ENCODE measurements at regions not wholly inside any gene's neighbourhood (a gene's known extent, or its start where the extent isn't known, plus 50 kb on each side); places are given as distances from the start of the nearest gene placed in this dataset.
A peak's percentile ranks its signal among the peaks of the same experiment; 100 is the strongest.

DNA sequence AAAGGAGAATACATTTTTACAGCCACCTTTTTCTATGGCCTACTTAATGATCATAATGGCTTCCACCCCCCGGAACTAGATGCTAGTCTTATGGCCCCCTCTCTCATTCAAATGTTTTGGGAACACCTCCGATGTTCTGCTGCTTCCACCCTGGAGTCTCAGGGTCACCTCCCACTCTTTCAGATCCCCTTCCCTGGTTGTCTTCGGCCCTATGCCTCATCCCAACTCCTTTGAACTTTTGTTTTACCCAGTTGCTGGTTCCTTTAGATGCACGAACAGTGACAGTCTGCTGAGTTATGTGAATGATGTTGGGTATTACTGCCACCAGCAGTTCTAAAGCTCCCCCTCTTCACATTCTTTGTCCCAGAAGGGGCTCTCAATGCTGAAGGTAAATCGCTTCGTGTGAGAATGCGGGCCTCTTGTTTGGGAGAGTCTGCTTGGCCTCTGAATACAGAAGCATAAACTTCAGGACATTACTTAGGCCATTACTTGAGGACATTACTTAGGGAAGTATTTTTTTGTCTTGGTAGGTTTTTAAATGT, 309.1 kb downstream of the SOX4 start:
- Histone ChIP-seq H3K4me1 (replicated peaks in 1 of 2) (peaks cover 19 to 27% of the 10 kb centered on the region in 2 donors), H3K4me3 (no peak overlapping the region), H3K27ac (no peak overlapping the region)
- in situ Hi-C loops (cut with MboI; ENCODE audit: low pct_unique_long_range_greater_than_20kb in 2 of 9, low sequenced_read_pairs in 9 of 9, unreplicated experiment in 9 of 9), result no loop called here
- WGBS, 10 experiments, result 0 to 100% (median 19%) methylated on average over 1 to 6 of the region's 7 CpGs; no CpG with 5 or more reads in 1 of the 10 experiments
- peak in 5 of 8 experiments; percentile 24 to 61 (median 35) for ATAC-seq (replicated peaks in 6 of 8)

DNA sequence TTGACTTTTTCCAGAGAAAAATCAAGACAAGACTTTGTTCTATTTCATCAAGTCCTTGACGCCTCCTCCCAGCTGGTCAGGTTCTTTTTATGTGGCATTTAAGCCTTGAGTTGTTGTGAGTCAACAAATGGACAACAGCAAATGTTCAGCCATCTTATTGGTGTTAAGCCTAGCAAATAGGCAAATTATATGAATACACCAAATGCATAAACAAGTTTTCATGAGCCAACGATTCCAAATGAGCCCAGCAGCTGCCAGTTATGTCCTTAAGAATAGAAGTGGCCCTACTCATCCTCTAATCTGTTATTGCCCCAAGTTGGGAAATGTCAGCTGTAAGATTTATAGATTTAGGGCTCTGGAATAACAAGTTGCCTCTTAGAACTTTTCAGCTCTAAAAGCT, 312.0 kb downstream of the SOX4 start:
- H3K4me1 ChIP-seq (replicated peaks in 1 of 2), result peaks cover 29 to 38% of the 10 kb centered on the region in 2 donors
- ATAC-seq (replicated peaks in 6 of 8), result no peak
- in situ Hi-C loops (cut with MboI; ENCODE audit: low pct_unique_long_range_greater_than_20kb in 2 of 9, low sequenced_read_pairs in 9 of 9, unreplicated experiment in 9 of 9), result no loop called here
- no peak overlapping the region for H3K4me3 ChIP-seq
- no peak overlapping the region for H3K27ac ChIP-seq
- 0 to 100% (median 69%) methylated on average over 1 to 2 of the region's 2 CpGs; no CpG with 5 or more reads in 1 of the 10 experiments for WGBS, 10 experiments

DNA sequence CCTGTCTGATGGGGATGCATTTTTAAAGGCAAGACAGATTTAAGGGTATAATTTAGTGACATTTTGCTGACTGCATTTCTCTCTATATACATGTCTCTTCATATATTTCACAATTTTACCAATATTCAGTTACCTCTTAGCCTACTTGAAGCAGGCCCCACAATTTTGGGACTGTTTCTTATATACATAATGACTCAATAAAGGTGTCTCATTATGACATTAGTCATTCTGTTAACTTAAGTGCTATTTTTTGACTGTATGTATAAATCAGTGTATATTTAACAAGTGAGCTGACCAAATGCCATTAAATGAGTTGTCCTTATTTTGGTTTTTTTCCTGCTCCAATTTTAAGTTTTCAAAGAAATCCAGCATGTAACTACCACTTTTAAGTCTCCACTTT, 313.3 kb downstream of the SOX4 start:
- Histone ChIP-seq H3K27ac (no peak overlapping the region), H3K4me3 (no peak overlapping the region), H3K4me1 (replicated peaks in 1 of 2) (peaks cover 34 to 48% of the 10 kb centered on the region in 2 donors)
- no peak for ATAC-seq (replicated peaks in 6 of 8)
- in situ Hi-C loops (cut with MboI; ENCODE audit: low pct_unique_long_range_greater_than_20kb in 2 of 9, low sequenced_read_pairs in 9 of 9, unreplicated experiment in 9 of 9), result no loop called here

DNA sequence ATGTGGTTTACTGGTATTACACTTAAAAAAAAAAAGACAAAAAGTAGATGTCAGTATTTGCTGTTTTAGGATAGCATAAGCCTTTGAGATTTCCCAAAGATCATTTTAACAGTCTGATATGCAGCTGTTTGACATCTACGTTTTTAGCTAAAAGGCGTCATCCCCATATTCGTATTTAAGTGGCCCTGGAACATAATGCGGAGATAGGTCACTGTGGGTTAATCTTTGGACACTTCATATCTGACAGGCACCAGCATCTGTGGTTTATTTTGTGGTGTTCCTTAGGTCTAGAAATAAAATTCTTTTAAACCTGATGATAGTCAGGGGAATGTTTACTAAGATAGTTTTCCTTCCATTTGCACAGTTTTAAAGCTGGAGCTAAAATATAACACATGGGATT, 313.7 kb downstream of the SOX4 start:
- 71 to 94% (median 82%) methylated on average over 2 to 4 of the region's 4 CpGs; no CpG with 5 or more reads in 1 of the 10 experiments for WGBS, 10 experiments
- H3K4me3 ChIP-seq, result no peak overlapping the region
- peak overlapping the region in 1 of 2 donors; percentile 45 for H3K27ac ChIP-seq
- H3K4me1 ChIP-seq (replicated peaks in 1 of 2), result peaks cover 36 to 52% of the 10 kb centered on the region in 2 donors
- ATAC-seq (replicated peaks in 6 of 8), result no peak
- in situ Hi-C loops (cut with MboI; ENCODE audit: low pct_unique_long_range_greater_than_20kb in 2 of 9, low sequenced_read_pairs in 9 of 9, unreplicated experiment in 9 of 9), result no loop called here

DNA sequence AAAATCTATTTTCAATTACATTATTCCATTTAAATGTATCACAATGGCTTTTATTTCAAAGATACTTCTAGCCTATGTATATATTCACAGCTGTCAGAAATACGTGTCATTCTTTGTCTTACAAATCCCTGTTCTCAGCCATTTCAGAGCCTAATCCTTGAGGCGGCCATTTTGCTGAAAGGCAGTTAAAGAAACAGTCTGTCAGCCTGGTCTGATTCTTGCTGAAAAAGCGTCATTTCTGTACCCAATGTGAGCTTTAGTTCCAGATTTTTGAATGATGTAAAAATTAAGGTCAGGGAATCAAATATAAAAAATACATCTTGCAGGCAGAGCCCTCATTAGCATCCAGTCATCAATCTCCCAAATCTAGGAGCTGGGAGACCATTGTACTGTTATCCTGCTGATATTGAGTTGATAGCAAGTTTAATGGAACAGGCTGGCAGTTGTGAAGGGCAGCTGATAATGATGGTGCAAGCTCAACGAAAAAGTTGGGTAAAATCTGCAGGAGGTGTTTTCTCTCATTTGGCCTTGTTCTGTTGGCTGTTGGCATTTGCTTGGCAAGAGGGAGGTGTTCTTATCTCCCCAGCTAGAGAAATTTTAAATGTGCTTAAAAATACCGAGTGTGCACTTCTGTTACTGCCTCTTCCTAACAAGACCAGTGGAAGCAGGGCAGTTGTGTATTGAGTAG, 314.8 kb downstream of the SOX4 start:
- 26 to 75% (median 59%) methylated on average over 2 to 5 of the region's 5 CpGs for WGBS, 10 experiments
- Histone ChIP-seq H3K27ac (peak overlapping the region; percentile 21 to 45), H3K4me3 (no peak overlapping the region), H3K4me1 (replicated peaks in 1 of 2) (peaks cover 38 to 52% of the 10 kb centered on the region in 2 donors)
- in situ Hi-C loops (cut with MboI; ENCODE audit: low pct_unique_long_range_greater_than_20kb in 2 of 9, low sequenced_read_pairs in 9 of 9, unreplicated experiment in 9 of 9), result no loop called here
- peak in 1 of 8 experiments; percentile 35 for ATAC-seq (replicated peaks in 6 of 8)

DNA sequence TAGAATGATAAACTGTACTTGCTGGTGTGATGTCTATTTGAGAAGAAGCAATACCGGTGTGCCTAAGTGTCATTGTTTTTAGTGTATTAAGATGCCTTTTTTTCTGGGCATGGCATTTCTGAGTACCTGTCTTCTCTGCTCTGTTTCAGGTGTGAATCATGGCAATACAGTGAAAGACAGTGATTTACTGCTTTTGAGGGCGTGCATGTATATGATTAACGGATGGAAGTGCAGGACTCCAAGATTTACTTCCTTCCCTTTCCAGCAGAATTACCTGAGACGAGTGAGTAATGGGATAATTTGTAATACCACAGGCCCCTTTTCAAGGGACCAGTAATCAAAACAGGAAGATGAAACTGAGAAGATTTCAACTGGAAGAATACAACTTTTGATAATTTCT, 315.8 kb downstream of the SOX4 start:
- no peak for ATAC-seq (replicated peaks in 6 of 8)
- 50 to 95% (median 83%) methylated on average over 2 to 4 of the region's 4 CpGs; no CpG with 5 or more reads in 4 of the 10 experiments for WGBS, 10 experiments
- H3K4me3 ChIP-seq, result no peak overlapping the region
- in situ Hi-C loops (cut with MboI; ENCODE audit: low pct_unique_long_range_greater_than_20kb in 2 of 9, low sequenced_read_pairs in 9 of 9, unreplicated experiment in 9 of 9), result no loop called here
- peaks cover 38 to 53% of the 10 kb centered on the region in 2 donors for H3K4me1 ChIP-seq (replicated peaks in 1 of 2)
- H3K27ac ChIP-seq, result no peak overlapping the region

DNA sequence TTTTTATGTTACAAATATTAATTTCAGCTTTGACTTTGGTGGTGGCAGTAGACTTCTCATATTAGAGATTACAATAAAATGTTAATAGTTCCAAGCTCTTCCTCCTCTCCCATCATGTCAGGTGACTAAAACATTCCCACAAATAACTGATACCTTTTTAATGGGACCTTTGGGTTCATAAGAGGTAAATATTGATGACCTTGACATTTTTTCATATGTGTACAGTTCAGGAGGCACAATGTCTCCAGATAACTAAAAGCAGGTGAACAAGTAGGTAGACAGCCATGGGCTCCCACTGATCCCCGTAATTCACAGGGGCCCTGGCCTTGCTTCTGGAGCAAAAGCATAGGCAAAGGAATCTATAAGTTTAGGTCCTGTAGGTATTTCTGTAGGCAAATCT, 317.7 kb downstream of the SOX4 start:
- H3K4me1 ChIP-seq (replicated peaks in 1 of 2), result peaks cover 43 to 52% of the 10 kb centered on the region in 2 donors
- WGBS, 10 experiments, result 60 to 100% (median 71%) methylated on average over 1 of the region's 1 CpG; no CpG with 5 or more reads in 5 of the 10 experiments
- in situ Hi-C loops (cut with MboI; ENCODE audit: low pct_unique_long_range_greater_than_20kb in 2 of 9, low sequenced_read_pairs in 9 of 9, unreplicated experiment in 9 of 9), result no loop called here
- no peak overlapping the region for H3K4me3 ChIP-seq
- ATAC-seq (replicated peaks in 6 of 8), result no peak
- no peak overlapping the region for H3K27ac ChIP-seq

DNA sequence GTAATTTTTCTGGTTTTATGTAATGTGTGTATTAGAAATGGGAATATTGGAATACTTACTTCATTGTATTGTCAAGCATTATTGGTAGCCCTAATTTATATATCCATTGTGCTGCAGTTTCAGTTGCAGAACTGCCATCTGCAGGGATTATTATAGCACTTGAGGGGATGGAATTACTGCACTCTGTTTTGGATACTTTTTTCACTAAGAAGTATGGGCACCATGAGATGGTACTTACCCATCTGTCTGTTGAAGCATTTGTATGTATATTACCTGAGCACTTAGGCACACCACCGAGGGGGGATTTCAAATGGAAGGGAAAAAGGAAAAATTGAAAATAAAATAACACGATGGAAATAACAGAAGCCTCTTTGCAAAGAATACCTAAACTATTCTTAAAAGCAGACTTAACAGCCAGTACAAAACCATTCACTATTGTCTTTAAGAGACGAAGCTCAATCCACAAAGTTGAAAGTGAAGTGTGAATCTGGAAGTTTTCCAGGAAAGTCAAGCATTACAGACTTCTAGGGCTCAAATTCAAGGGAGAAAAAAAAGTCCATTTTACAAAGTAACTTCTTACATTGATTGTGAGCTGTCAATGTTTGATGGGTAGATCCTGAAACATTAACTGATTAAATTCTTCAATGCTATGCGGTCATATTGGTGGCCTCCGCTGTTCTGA, 318.7 kb downstream of the SOX4 start:
- in situ Hi-C loops (cut with MboI; ENCODE audit: low pct_unique_long_range_greater_than_20kb in 2 of 9, low sequenced_read_pairs in 9 of 9, unreplicated experiment in 9 of 9), result no loop called here
- 51 to 100% (median 77%) methylated on average over 1 to 5 of the region's 5 CpGs for WGBS, 10 experiments
- Histone ChIP-seq H3K27ac (no peak overlapping the region), H3K4me1 (replicated peaks in 1 of 2) (peaks cover 36 to 41% of the 10 kb centered on the region in 2 donors), H3K4me3 (no peak overlapping the region)
- ATAC-seq (replicated peaks in 6 of 8), result no peak

DNA sequence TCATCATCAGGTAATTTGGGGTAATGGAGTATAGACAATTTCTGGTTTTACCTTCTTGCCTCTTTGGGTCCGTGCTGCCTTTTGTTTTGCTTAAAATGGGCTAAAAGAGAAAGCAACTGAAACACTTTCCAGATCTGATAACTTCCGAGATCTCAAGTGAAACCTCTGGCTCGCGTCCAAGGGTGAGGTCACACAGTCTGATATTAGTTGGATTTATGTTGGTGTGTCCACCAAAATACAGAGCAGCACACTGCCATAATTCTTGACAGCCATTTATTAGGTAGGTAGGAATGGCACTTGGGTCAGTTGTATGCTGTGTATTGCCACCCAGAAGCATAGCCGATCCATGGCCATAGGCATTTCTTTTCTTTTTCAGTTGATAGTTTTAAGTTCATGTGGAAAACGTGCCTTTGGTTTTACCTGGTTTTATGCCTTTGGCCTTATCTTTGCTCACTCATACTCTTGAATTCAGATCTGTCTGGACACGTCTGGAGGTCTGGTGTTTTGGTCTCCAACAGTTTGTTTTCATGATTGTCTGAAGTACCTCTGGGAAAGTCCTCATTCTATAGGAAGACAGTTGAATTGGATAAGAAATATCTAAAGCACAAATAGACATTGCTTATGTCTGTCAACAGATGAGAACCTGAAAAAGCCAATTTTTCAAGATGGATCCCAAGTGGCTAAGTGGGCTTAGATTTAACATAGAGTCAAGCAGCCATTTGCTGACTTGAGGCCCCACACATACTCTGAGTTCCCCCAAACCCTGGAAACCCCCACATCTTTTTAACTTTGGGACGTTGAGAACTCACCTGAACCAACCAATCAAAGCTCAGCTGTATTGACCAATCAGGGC, 320.8 kb downstream of the SOX4 start:
- ATAC-seq (replicated peaks in 6 of 8), result peak in 3 of 8 experiments; percentile 18 to 64 (median 56)
- H3K4me3 ChIP-seq, result no peak overlapping the region
- WGBS, 10 experiments, result 37 to 96% (median 66%) methylated on average over 2 to 7 of the region's 8 CpGs
- H3K4me1 ChIP-seq (replicated peaks in 1 of 2), result peaks cover 21 to 35% of the 10 kb centered on the region in 2 donors
- in situ Hi-C loops (cut with MboI; ENCODE audit: low pct_unique_long_range_greater_than_20kb in 2 of 9, low sequenced_read_pairs in 9 of 9, unreplicated experiment in 9 of 9), result no loop called here
- no peak overlapping the region for H3K27ac ChIP-seq

DNA sequence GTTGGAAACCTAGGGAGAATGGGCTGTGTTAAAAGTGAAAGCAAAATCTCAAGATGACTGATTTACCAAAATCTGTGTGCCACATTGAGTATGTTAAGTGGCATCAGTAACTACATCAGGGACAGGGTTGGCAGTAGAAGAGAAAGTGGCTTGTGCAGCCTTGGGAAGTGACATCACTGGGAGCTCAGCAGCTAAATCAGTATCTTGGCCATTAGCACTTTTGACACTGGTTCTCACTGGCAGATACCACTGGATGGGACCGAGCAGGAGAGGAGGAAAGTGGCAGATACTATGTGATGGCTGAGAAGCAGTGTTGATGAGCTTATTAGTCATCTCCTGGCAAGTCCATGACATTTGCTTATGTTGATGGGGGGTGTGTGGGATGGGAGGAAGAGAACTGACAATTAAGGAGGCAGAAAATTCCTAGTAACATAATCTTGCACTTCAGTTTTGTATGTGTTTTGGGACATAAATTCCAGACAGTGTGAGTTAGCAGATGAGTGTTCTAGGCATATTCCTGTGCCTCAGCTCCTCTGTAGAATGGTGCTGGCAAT, 322.2 kb downstream of the SOX4 start:
- ATAC-seq (replicated peaks in 6 of 8), result peak; percentile 57 to 94 (median 85)
- Histone ChIP-seq H3K4me1 (replicated peaks in 1 of 2) (peaks cover 21 to 35% of the 10 kb centered on the region in 2 donors), H3K27ac (no peak overlapping the region), H3K4me3 (no peak overlapping the region)
- in situ Hi-C loops (cut with MboI; ENCODE audit: low pct_unique_long_range_greater_than_20kb in 2 of 9, low sequenced_read_pairs in 9 of 9, unreplicated experiment in 9 of 9), result no loop called here
- whole genome bisulfite sequencing, 10 experiments, result 0 to 100% (median 67%) methylated on average over 1 of the region's 1 CpG; no CpG with 5 or more reads in 7 of the 10 experiments

DNA sequence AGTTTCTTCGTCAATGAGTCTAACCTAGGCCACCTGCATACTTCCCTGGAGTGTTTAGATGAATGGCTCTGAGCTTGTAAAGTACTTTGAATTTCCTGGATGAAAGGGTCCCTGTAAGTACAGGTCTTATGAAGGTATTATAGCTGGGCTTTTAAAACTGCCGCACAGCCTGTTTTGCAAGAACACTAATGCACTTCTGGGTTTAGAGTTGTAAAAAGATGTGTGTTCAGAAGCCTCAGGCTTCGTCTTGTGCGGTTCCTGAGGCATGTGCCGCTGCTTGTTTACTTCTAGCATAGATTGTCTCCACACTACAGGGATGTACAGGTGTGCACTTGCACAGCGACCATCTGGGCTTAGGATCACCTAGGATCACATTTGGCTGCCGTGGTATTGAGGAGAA, 324.5 kb downstream of the SOX4 start:
- ATAC-seq (replicated peaks in 6 of 8), result no peak
- no peak overlapping the region for H3K27ac ChIP-seq
- 83 to 100% (median 95%) methylated on average over 1 to 4 of the region's 7 CpGs; no CpG with 5 or more reads in 2 of the 10 experiments for WGBS, 10 experiments
- H3K4me1 ChIP-seq (replicated peaks in 1 of 2), result peaks cover 16 to 25% of the 10 kb centered on the region in 2 donors
- in situ Hi-C loops (cut with MboI; ENCODE audit: low pct_unique_long_range_greater_than_20kb in 2 of 9, low sequenced_read_pairs in 9 of 9, unreplicated experiment in 9 of 9), result no loop called here
- no peak overlapping the region for H3K4me3 ChIP-seq

DNA sequence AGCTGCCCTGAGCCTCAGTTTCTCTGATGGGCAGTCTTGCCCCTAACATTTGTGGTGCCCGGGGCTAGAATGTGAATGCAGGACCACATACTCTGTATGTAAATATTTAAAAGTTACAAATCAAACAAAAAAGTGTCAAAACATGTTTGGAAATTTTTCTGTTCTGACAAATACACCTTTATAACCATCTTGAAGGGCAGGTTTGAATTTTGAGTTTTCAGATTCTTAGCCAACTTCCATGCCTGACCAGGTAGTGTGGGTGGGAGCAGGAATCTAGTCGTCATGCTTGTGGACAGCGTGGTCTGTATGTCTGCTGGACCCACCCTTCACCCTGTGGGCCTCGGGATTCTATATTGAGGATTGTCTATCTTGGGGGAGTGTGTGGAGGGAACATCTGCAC, 325.1 kb downstream of the SOX4 start:
- peaks cover 14 to 22% of the 10 kb centered on the region in 2 donors for H3K4me1 ChIP-seq (replicated peaks in 1 of 2)
- WGBS, 10 experiments, result 40 to 100% (median 80%) methylated on average over 1 to 4 of the region's 4 CpGs; no CpG with 5 or more reads in 5 of the 10 experiments
- no peak for ATAC-seq (replicated peaks in 6 of 8)
- no peak overlapping the region for H3K4me3 ChIP-seq
- H3K27ac ChIP-seq, result no peak overlapping the region
- in situ Hi-C loops (cut with MboI; ENCODE audit: low pct_unique_long_range_greater_than_20kb in 2 of 9, low sequenced_read_pairs in 9 of 9, unreplicated experiment in 9 of 9), result no loop called here
